ENCODE measurements at regions not wholly inside any gene's neighbourhood (a gene's known extent, or its start where the extent isn't known, plus 50 kb on each side); places are given as distances from the start of the nearest gene placed in this dataset.

DNA sequence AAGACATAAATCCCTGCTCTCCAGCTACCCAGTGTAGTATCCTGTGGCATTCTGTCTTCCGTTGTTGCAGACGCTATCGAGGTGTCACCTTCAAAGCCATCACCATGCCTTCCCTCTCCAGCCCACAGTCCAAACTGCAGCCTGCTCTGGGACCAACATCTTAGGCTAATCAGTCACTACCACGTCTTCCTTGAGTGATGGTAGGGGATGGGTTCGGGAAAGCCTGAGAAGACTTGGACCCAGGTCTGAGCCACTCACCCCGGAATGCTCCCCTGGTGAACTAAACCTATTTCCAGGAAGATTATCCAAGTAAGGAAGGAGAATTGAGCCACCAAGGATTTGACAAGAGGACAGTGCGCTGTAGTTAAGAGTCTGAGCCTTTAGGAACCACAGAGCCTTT is 52.9 kb upstream of the IRX1 start:
- H3K27me3 ChIP-seq: no peaks in the 10 kb centered on the region
- in situ Hi-C loops (cut with MboI; ENCODE audit: low sequenced_read_pairs in 4 of 4): no loop called here
- H3K4me1 ChIP-seq: no peaks in the 10 kb centered on the region
- TF ChIP-seq, protein P1, sequence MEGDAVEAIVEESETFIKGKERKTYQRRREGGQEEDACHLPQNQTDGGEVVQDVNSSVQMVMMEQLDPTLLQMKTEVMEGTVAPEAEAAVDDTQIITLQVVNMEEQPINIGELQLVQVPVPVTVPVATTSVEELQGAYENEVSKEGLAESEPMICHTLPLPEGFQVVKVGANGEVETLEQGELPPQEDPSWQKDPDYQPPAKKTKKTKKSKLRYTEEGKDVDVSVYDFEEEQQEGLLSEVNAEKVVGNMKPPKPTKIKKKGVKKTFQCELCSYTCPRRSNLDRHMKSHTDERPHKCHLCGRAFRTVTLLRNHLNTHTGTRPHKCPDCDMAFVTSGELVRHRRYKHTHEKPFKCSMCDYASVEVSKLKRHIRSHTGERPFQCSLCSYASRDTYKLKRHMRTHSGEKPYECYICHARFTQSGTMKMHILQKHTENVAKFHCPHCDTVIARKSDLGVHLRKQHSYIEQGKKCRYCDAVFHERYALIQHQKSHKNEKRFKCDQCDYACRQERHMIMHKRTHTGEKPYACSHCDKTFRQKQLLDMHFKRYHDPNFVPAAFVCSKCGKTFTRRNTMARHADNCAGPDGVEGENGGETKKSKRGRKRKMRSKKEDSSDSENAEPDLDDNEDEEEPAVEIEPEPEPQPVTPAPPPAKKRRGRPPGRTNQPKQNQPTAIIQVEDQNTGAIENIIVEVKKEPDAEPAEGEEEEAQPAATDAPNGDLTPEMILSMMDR (IDR thresholded peaks at IDR 0.05 in 4 of 5, conservative IDR thresholded peaks at IDR 0.05 in 1 of 5): no peak
- no peak for TF ChIP-seq POLR2A (IDR thresholded peaks at IDR 0.05)
- no peak overlapping the region for H3K27ac ChIP-seq
- no peak for DNase-seq
- no peak overlapping the region for H3K4me3 ChIP-seq
- intact Hi-C loops (cut with DNase I; ENCODE audit: low total_unique reads): no loop called here
- H3K36me3 ChIP-seq: no peaks in the 10 kb centered on the region
- no peak for ATAC-seq
- no peaks in the 10 kb centered on the region for H3K9me3 ChIP-seq

DNA sequence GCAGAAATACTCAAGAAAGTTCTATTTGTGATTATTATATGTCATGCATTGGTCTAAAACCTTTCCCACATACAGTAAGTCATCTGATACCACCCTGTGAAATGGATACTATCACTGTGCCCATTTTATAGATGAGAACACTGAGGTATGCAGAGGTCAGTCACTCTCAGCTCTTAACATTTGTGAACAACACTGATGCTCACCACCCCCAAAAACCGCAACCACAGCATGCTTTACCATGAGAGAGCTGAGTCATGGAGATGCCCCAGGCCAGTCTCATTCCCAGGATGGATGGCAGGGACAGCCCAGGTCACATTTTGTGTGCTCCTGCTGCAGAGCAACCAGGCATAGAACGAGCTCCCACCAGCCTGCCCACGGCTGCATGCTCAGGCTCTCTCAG is 53.5 kb upstream of the IRX1 start:
- no peak overlapping the region for H3K4me3 ChIP-seq
- no peaks in the 10 kb centered on the region for H3K36me3 ChIP-seq
- no peaks in the 10 kb centered on the region for H3K27me3 ChIP-seq
- intact Hi-C loops (cut with DNase I; ENCODE audit: low total_unique reads) (no loop called here), in situ Hi-C loops (cut with MboI; ENCODE audit: low sequenced_read_pairs in 4 of 4) (no loop called here)
- H3K4me1 ChIP-seq: no peaks in the 10 kb centered on the region
- no peak overlapping the region for H3K27ac ChIP-seq
- no peak for DNase-seq
- H3K9me3 ChIP-seq: no peaks in the 10 kb centered on the region
- TF ChIP-seq, protein P1 (IDR thresholded peaks at IDR 0.05 in 4 of 5, conservative IDR thresholded peaks at IDR 0.05 in 1 of 5): no peak
- TF ChIP-seq POLR2A (IDR thresholded peaks at IDR 0.05): no peak
- no peak for ATAC-seq

DNA sequence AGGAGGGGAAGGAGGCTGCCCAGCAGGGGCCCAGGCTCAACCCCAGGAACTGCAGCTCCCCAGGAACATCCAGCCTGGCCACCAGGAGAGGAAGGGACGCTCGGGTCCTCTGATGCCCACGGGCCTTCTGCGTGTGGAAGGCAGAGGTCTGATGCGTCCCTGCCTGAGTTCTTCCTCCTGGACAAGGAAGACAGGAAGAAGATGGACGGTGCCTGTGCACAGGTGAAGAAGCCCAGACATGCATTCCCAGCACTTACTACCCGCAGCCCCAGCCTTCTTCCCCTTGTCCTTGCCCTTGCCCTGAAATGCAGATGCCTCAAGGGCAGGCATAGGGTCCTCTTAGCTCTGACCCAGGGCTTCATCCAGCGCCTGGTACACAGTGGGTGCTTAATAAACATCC is 56.7 kb upstream of the IRX1 start:
- no peaks in the 10 kb centered on the region for H3K36me3 ChIP-seq
- ATAC-seq (no peak), DNase-seq (no peak)
- intact Hi-C loops (cut with DNase I; ENCODE audit: low total_unique reads): no loop called here
- H3K4me3 ChIP-seq: no peak overlapping the region
- no peaks in the 10 kb centered on the region for H3K9me3 ChIP-seq
- in situ Hi-C loops (cut with MboI; ENCODE audit: low sequenced_read_pairs in 4 of 4): no loop called here
- no peak for TF ChIP-seq POLR2A (IDR thresholded peaks at IDR 0.05)
- TF ChIP-seq, protein P1 (IDR thresholded peaks at IDR 0.05 in 4 of 5, conservative IDR thresholded peaks at IDR 0.05 in 1 of 5): no peak
- no peak overlapping the region for H3K27ac ChIP-seq
- no peaks in the 10 kb centered on the region for H3K4me1 ChIP-seq
- H3K27me3 ChIP-seq: no peaks in the 10 kb centered on the region

DNA sequence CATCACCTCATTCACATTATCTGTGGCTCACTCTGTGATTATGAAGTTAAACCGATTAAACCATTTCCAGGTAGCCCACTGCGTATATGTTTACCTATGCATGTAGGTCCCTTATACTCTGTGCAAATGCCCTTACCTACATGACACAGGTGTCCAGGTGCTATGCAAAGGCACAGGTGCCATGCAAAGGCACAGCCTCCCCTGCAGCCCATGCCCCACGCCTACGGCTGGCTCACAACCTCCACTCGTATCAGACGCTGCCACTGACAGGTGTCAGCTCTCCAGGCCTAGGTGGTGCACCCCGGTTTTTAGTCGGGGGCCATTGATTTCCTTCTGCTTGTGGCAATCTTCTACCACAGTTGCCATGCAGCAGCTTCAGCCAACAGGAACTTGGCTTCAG is 57.7 kb upstream of the IRX1 start:
- in situ Hi-C loops (cut with MboI; ENCODE audit: low sequenced_read_pairs in 4 of 4): no loop called here
- Histone ChIP-seq H3K27me3 (no peaks in the 10 kb centered on the region), H3K9me3 (no peaks in the 10 kb centered on the region), H3K27ac (no peak overlapping the region), H3K36me3 (no peaks in the 10 kb centered on the region), H3K4me3 (no peak overlapping the region), H3K4me1 (no peaks in the 10 kb centered on the region)
- DNase-seq (no peak), ATAC-seq (no peak)
- intact Hi-C loops (cut with DNase I; ENCODE audit: low total_unique reads): no loop called here
- no peak for TF ChIP-seq POLR2A (IDR thresholded peaks at IDR 0.05)
- TF ChIP-seq, protein P1 (IDR thresholded peaks at IDR 0.05 in 4 of 5, conservative IDR thresholded peaks at IDR 0.05 in 1 of 5): no peak

DNA sequence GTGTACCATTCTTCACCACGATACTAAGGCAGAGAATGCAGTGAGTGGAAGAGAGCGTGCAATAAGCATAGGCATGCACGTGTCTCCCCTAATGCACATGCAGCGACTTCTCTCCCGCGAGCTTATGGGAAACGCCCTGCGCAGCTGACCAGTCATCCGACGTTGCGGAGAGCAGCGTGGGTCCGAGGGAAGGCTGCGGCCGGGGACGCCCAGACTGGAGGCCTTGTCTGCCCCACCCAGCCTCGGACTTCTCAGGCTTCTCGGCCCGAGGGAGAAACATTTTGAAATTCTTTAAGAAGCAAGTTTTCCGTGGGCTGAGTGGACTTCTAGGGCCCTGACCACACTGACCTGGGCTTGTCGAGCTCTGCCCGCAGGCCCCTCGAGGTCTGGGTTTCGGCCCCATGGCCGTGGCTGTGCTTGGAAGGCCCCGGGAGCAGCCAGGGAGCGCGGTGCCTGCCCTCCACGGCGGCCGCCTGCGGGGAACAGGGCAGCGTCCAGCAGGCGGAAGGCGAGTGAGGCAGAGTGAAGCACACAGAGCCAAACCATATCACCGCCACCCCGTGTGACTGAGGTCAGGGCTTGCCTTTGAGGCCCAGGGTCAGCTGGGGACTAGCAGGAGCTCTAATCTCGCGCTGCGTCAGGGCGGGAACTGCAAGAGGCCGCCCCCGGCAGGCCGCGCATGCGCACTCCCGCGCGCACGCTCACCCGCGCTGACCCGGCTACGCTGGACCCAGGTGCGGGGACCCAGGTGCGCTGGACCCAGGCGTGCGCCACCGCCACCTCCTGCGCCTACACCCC is 60.0 kb upstream of the IRX1 start:
- no peak for ATAC-seq
- DNase-seq: no peak
- Histone ChIP-seq H3K27ac (no peak overlapping the region), H3K36me3 (no peaks in the 10 kb centered on the region), H3K9me3 (no peaks in the 10 kb centered on the region), H3K27me3 (no peaks in the 10 kb centered on the region), H3K4me1 (no peaks in the 10 kb centered on the region), H3K4me3 (no peak overlapping the region)
- intact Hi-C loops (cut with DNase I; ENCODE audit: low total_unique reads) (no loop called here), in situ Hi-C loops (cut with MboI; ENCODE audit: low sequenced_read_pairs in 4 of 4) (no loop called here)
- TF ChIP-seq, protein P1 (IDR thresholded peaks at IDR 0.05 in 4 of 5, conservative IDR thresholded peaks at IDR 0.05 in 1 of 5): no peak
